ENCODE measurements at regions not wholly inside any gene's neighbourhood (a gene's known extent, or its start where the extent isn't known, plus 50 kb on each side); places are given as distances from the start of the nearest gene placed in this dataset.
"Not testable (repeated sequence)": the region's sequence is repeated elsewhere in the genome, so short reads cannot be mapped to it uniquely, and the experiment has no call there.

- no peaks in the 10 kb centered on the region for H3K79me2 ChIP-seq (ENCODE audit: control insufficient read depth, insufficient read depth, low read length, unreplicated experiment)
- no peaks in the 10 kb centered on the region for H3K4me1 ChIP-seq (ENCODE audit: control insufficient read depth, insufficient read depth, low read length, unreplicated experiment)
- no peaks in the 10 kb centered on the region for H3K36me3 ChIP-seq (ENCODE audit: insufficient read depth, low read length)
- H3K4me3 ChIP-seq (ENCODE audit: low read depth, low read length) = no peak overlapping the region
- no peak overlapping the region for H2AFZ ChIP-seq (ENCODE audit: low read length, unreplicated experiment)
- no peaks in the 10 kb centered on the region for H3K27me3 ChIP-seq (ENCODE audit: insufficient read depth, low read length)
- no peak overlapping the region for H3K27ac ChIP-seq (ENCODE audit: low read depth, low read length)
Measured at GRCh38 chr21:28851645-28852044, 141.0 kb downstream of the LTN1 start.

- not testable (repeated sequence) for H2AFZ ChIP-seq (ENCODE audit: low read length, unreplicated experiment); H3K27ac ChIP-seq (ENCODE audit: low read depth, low read length); H3K4me1 ChIP-seq (ENCODE audit: control insufficient read depth, insufficient read depth, low read length, unreplicated experiment); H3K79me2 ChIP-seq (ENCODE audit: control insufficient read depth, insufficient read depth, low read length, unreplicated experiment); H3K36me3 ChIP-seq (ENCODE audit: insufficient read depth, low read length); H3K4me3 ChIP-seq (ENCODE audit: low read depth, low read length); H3K27me3 ChIP-seq (ENCODE audit: insufficient read depth, low read length)
Measured at GRCh38 chr21:28839237-28839636, 153.4 kb downstream of the LTN1 start.

GRCh38 chr21:28837426-28837825 is 155.3 kb downstream of the LTN1 start:
- not testable (repeated sequence) for H3K79me2 ChIP-seq (ENCODE audit: control insufficient read depth, insufficient read depth, low read length, unreplicated experiment); H3K36me3 ChIP-seq (ENCODE audit: insufficient read depth, low read length); H3K4me1 ChIP-seq (ENCODE audit: control insufficient read depth, insufficient read depth, low read length, unreplicated experiment); H3K27ac ChIP-seq (ENCODE audit: low read depth, low read length); H3K4me3 ChIP-seq (ENCODE audit: low read depth, low read length); H2AFZ ChIP-seq (ENCODE audit: low read length, unreplicated experiment); H3K27me3 ChIP-seq (ENCODE audit: insufficient read depth, low read length)

DNA sequence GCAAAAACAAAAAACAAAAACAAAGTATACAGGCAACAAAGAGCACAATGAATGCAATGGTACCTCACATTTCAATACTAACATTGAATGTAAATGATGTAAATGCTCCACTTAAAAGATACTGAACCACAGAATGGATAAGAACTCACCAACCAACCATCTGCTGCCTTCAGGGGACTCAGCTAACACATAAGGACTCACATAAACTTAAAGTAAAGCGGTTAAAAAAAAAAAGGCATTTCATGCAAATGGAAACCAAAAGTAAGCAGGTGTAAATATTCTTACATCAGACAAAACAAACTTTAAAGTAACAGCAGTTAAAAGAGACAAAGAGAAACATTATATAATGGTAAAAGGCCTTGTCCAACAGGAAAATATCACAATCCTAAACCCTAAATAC is 156.1 kb downstream of the LTN1 start:
- H2AFZ ChIP-seq (ENCODE audit: low read length, unreplicated experiment); H3K4me1 ChIP-seq (ENCODE audit: control insufficient read depth, insufficient read depth, low read length, unreplicated experiment); H3K27me3 ChIP-seq (ENCODE audit: insufficient read depth, low read length); H3K79me2 ChIP-seq (ENCODE audit: control insufficient read depth, insufficient read depth, low read length, unreplicated experiment); H3K4me3 ChIP-seq (ENCODE audit: low read depth, low read length); H3K36me3 ChIP-seq (ENCODE audit: insufficient read depth, low read length); H3K27ac ChIP-seq (ENCODE audit: low read depth, low read length): not testable (repeated sequence)

GRCh38 chr21:28834335-28835238 is 158.1 kb downstream of the LTN1 start:
- H3K36me3 ChIP-seq (ENCODE audit: insufficient read depth, low read length) = no peaks in the 10 kb centered on the region
- peaks cover 7% of the 10 kb centered on the region for H3K4me1 ChIP-seq (ENCODE audit: control insufficient read depth, insufficient read depth, low read length, unreplicated experiment)
- H3K27ac ChIP-seq (ENCODE audit: low read depth, low read length) = no peak overlapping the region
- no peaks in the 10 kb centered on the region for H3K27me3 ChIP-seq (ENCODE audit: insufficient read depth, low read length)
- H3K4me3 ChIP-seq (ENCODE audit: low read depth, low read length) = no peak overlapping the region
- H2AFZ ChIP-seq (ENCODE audit: low read length, unreplicated experiment) = no peak overlapping the region
- no peaks in the 10 kb centered on the region for H3K79me2 ChIP-seq (ENCODE audit: control insufficient read depth, insufficient read depth, low read length, unreplicated experiment)

DNA sequence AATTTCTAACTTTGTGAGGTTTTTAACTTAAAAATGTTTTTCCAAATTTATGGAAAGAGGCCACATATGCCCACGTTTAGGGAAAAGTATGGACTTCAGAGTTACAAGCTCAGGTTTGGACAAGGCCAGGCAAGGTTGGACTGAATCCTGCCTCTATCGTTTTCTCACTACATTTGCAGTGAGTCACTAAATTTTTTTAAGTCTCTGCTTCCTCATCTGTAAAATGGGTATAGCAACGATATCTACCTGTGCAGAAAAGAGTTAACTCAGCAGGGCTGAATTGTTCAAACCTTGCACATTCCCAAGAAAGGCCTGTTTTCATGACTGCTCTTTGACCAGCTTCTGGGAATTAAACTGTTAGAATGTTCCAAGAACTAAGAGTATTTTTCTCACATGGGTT is 159.1 kb downstream of the LTN1 start:
- Histone ChIP-seq H3K36me3 (ENCODE audit: insufficient read depth, low read length) (no peaks in the 10 kb centered on the region), H3K79me2 (ENCODE audit: control insufficient read depth, insufficient read depth, low read length, unreplicated experiment) (no peaks in the 10 kb centered on the region), H2AFZ (ENCODE audit: low read length, unreplicated experiment) (no peak overlapping the region), H3K27ac (ENCODE audit: low read depth, low read length) (no peak overlapping the region), H3K27me3 (ENCODE audit: insufficient read depth, low read length) (no peaks in the 10 kb centered on the region), H3K4me1 (ENCODE audit: control insufficient read depth, insufficient read depth, low read length, unreplicated experiment) (peaks cover 7% of the 10 kb centered on the region), H3K4me3 (ENCODE audit: low read depth, low read length) (no peak overlapping the region)

- H3K27me3 ChIP-seq (ENCODE audit: insufficient read depth, low read length) = no peaks in the 10 kb centered on the region
- H3K79me2 ChIP-seq (ENCODE audit: control insufficient read depth, insufficient read depth, low read length, unreplicated experiment) = no peaks in the 10 kb centered on the region
- H3K4me1 ChIP-seq (ENCODE audit: control insufficient read depth, insufficient read depth, low read length, unreplicated experiment) = peaks cover 7% of the 10 kb centered on the region
- no peaks in the 10 kb centered on the region for H3K36me3 ChIP-seq (ENCODE audit: insufficient read depth, low read length)
- no peak overlapping the region for H3K27ac ChIP-seq (ENCODE audit: low read depth, low read length)
- H2AFZ ChIP-seq (ENCODE audit: low read length, unreplicated experiment) = no peak overlapping the region
- H3K4me3 ChIP-seq (ENCODE audit: low read depth, low read length) = no peak overlapping the region
Measured at GRCh38 chr21:28833182-28833581, 159.5 kb downstream of the LTN1 start.

GRCh38 chr21:28832715-28833061 is 160.0 kb downstream of the LTN1 start:
- H3K36me3 ChIP-seq (ENCODE audit: insufficient read depth, low read length) = no peaks in the 10 kb centered on the region
- no peak overlapping the region for H2AFZ ChIP-seq (ENCODE audit: low read length, unreplicated experiment)
- peaks cover 7% of the 10 kb centered on the region for H3K4me1 ChIP-seq (ENCODE audit: control insufficient read depth, insufficient read depth, low read length, unreplicated experiment)
- H3K4me3 ChIP-seq (ENCODE audit: low read depth, low read length) = no peak overlapping the region
- no peak overlapping the region for H3K27ac ChIP-seq (ENCODE audit: low read depth, low read length)
- H3K79me2 ChIP-seq (ENCODE audit: control insufficient read depth, insufficient read depth, low read length, unreplicated experiment) = no peaks in the 10 kb centered on the region
- no peaks in the 10 kb centered on the region for H3K27me3 ChIP-seq (ENCODE audit: insufficient read depth, low read length)

DNA sequence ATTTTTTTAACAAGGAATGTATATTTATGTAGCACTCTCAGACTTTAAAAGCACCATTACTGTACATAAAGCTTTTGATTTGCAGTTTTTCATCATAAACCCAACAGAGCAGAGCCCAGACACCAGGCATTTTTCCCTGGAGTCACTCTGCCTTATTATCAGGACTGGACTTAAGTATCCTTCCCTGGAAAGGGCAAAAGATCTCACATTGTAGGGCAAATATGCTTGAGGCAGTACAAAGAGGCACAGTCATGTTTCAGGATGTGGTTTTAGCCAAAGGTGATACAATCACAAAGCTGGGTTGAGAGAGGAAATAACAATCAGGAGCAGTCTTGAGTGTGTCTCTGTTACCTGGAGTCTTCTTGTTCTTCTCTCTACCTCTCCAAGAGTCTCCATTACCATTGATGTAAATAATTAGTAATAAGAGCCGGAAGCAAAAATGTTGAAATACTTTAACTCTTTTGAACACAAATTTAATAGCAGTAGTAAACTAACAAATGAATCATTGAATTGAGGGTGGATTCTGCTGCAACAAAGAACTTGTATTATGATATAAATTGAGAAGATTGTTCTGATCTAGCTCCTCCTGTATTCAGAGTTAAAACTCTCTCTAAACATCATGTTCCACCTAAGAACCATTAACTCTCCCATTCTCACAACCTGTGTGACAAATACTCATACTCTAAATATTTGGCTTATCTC is 160.5 kb downstream of the LTN1 start:
- Histone ChIP-seq H3K36me3 (ENCODE audit: insufficient read depth, low read length) (no peaks in the 10 kb centered on the region), H3K4me3 (ENCODE audit: low read depth, low read length) (no peak overlapping the region), H3K27ac (ENCODE audit: low read depth, low read length) (no peak overlapping the region), H3K4me1 (ENCODE audit: control insufficient read depth, insufficient read depth, low read length, unreplicated experiment) (peaks cover 7% of the 10 kb centered on the region), H3K79me2 (ENCODE audit: control insufficient read depth, insufficient read depth, low read length, unreplicated experiment) (no peaks in the 10 kb centered on the region), H3K27me3 (ENCODE audit: insufficient read depth, low read length) (no peaks in the 10 kb centered on the region), H2AFZ (ENCODE audit: low read length, unreplicated experiment) (no peak overlapping the region)

- no peak overlapping the region for H3K4me3 ChIP-seq (ENCODE audit: low read depth, low read length)
- H3K36me3 ChIP-seq (ENCODE audit: insufficient read depth, low read length) = no peaks in the 10 kb centered on the region
- H3K27me3 ChIP-seq (ENCODE audit: insufficient read depth, low read length) = no peaks in the 10 kb centered on the region
- peaks cover 7% of the 10 kb centered on the region for H3K4me1 ChIP-seq (ENCODE audit: control insufficient read depth, insufficient read depth, low read length, unreplicated experiment)
- no peak overlapping the region for H2AFZ ChIP-seq (ENCODE audit: low read length, unreplicated experiment)
- no peaks in the 10 kb centered on the region for H3K79me2 ChIP-seq (ENCODE audit: control insufficient read depth, insufficient read depth, low read length, unreplicated experiment)
- no peak overlapping the region for H3K27ac ChIP-seq (ENCODE audit: low read depth, low read length)
Measured at GRCh38 chr21:28828981-28829380, 163.7 kb downstream of the LTN1 start.

DNA sequence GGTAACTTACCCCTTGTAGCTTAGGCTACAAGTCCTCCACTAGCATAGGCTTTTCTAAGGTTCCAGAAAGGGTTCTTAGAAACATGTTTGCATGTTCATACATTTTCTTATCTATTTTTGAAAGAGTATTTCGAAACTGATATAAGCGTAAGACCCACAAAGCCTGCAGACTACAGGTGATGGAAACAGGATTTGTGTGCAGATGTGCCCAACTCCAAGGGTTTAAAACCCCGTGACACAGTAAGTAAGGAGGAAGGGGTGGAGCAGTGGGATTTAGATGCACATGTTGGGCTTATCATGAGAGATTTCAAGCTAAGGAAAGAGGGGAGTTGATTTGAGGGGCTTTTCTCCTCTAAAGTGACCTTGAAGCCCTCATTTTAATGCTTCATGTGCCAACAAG is 164.7 kb downstream of the LTN1 start:
- Histone ChIP-seq H3K4me3 (ENCODE audit: low read depth, low read length) (no peak overlapping the region), H3K4me1 (ENCODE audit: control insufficient read depth, insufficient read depth, low read length, unreplicated experiment) (peaks cover 12% of the 10 kb centered on the region), H3K79me2 (ENCODE audit: control insufficient read depth, insufficient read depth, low read length, unreplicated experiment) (no peaks in the 10 kb centered on the region), H3K27ac (ENCODE audit: low read depth, low read length) (no peak overlapping the region), H3K27me3 (ENCODE audit: insufficient read depth, low read length) (no peaks in the 10 kb centered on the region), H3K36me3 (ENCODE audit: insufficient read depth, low read length) (no peaks in the 10 kb centered on the region), H2AFZ (ENCODE audit: low read length, unreplicated experiment) (no peak overlapping the region)
